ENCODE measurements at regions not wholly inside any gene's neighbourhood (a gene's known extent, or its start where the extent isn't known, plus 50 kb on each side); places are given as distances from the start of the nearest gene placed in this dataset.

GRCh38 chr17:65395924-65396323 lies 165.5 kb downstream of the AXIN2 start:
- no peak for TF ChIP-seq EZH2 (optimal IDR thresholded peaks at IDR 0.05; ENCODE audit: low read depth, low read length)
- no peak for TF ChIP-seq CTCF (IDR thresholded peaks at IDR 0.05; ENCODE audit: low read length)
